ENCODE measurements at regions not wholly inside any gene's neighbourhood (a gene's known extent, or its start where the extent isn't known, plus 50 kb on each side); places are given as distances from the start of the nearest gene placed in this dataset.

- no peak for ATAC-seq
- Mint-ChIP-seq H3K27ac (no peak overlapping the region), H3K9me3 (peaks cover 0 to 11% (median 3%) of the 10 kb centered on the region in 9 donors), H3K36me3 (no peaks in the 10 kb centered on the region), H3K4me1 (no peaks in the 10 kb centered on the region), H3K4me3 (no peak overlapping the region), H3K27me3 (peaks cover 0 to 5% (median 0%) of the 10 kb centered on the region in 5 donors)
- POLR2A ChIA-PET: no interaction called here
- no peak for DNase-seq
Measured at GRCh38 chr10:9735731-9736130, 1281.9 kb upstream of the CELF2 start.

GRCh38 chr10:9743639-9744038 lies 1274.0 kb upstream of the CELF2 start:
- no peak for DNase-seq
- POLR2A ChIA-PET: no interaction called here
- no peak overlapping the region for H3K27ac Mint-ChIP-seq
- no peaks in the 10 kb centered on the region for H3K4me1 Mint-ChIP-seq
- H3K4me3 Mint-ChIP-seq: no peak overlapping the region
- peaks cover 0 to 5% (median 0%) of the 10 kb centered on the region in 3 donors for H3K36me3 Mint-ChIP-seq
- peaks cover 0 to 10% (median 5%) of the 10 kb centered on the region in 5 donors for H3K27me3 Mint-ChIP-seq
- H3K9me3 Mint-ChIP-seq: peaks cover 0 to 10% (median 6%) of the 10 kb centered on the region in 9 donors
- no peak for ATAC-seq

GRCh38 chr10:9745158-9745557 lies 1272.5 kb upstream of the CELF2 start:
- H3K27me3 Mint-ChIP-seq: peaks cover 0 to 10% (median 5%) of the 10 kb centered on the region in 5 donors
- no peak for DNase-seq
- no peak for ATAC-seq
- POLR2A ChIA-PET: no interaction called here
- H3K36me3 Mint-ChIP-seq: peaks cover 0 to 5% (median 0%) of the 10 kb centered on the region in 3 donors
- H3K4me1 Mint-ChIP-seq: no peaks in the 10 kb centered on the region
- H3K27ac Mint-ChIP-seq: peak overlapping the region in 1 of 10 donors; percentile 34
- H3K4me3 Mint-ChIP-seq: no peak overlapping the region
- peaks cover 0 to 10% (median 6%) of the 10 kb centered on the region in 9 donors for H3K9me3 Mint-ChIP-seq

GRCh38 chr10:9757176-9757575 lies 1260.5 kb upstream of the CELF2 start:
- no peak overlapping the region for H3K4me3 Mint-ChIP-seq
- DNase-seq: no peak
- H3K9me3 Mint-ChIP-seq: peaks cover 0 to 12% (median 0%) of the 10 kb centered on the region in 9 donors
- H3K27me3 Mint-ChIP-seq: peaks cover 0 to 7% (median 0%) of the 10 kb centered on the region in 5 donors
- H3K27ac Mint-ChIP-seq: no peak overlapping the region
- POLR2A ChIA-PET: no interaction called here
- H3K36me3 Mint-ChIP-seq: no peaks in the 10 kb centered on the region
- no peaks in the 10 kb centered on the region for H3K4me1 Mint-ChIP-seq
- no peak for ATAC-seq

- POLR2A ChIA-PET: no interaction called here
- Mint-ChIP-seq H3K27me3 (peaks cover 0 to 7% (median 0%) of the 10 kb centered on the region in 5 donors), H3K9me3 (peaks cover 0 to 12% (median 0%) of the 10 kb centered on the region in 9 donors), H3K27ac (no peak overlapping the region), H3K4me1 (no peaks in the 10 kb centered on the region), H3K36me3 (no peaks in the 10 kb centered on the region), H3K4me3 (no peak overlapping the region)
- DNase-seq (no peak), ATAC-seq (no peak)
Measured at GRCh38 chr10:9759596-9759995, 1258.1 kb upstream of the CELF2 start.

GRCh38 chr10:9762966-9763656 lies 1254.6 kb upstream of the CELF2 start:
- ATAC-seq: no peak
- H3K27me3 Mint-ChIP-seq: peaks cover 0 to 15% (median under 1%) of the 10 kb centered on the region in 5 donors
- no peaks in the 10 kb centered on the region for H3K4me1 Mint-ChIP-seq
- no peak overlapping the region for H3K27ac Mint-ChIP-seq
- peaks cover 0 to 3% (median 0%) of the 10 kb centered on the region in 3 donors for H3K36me3 Mint-ChIP-seq
- POLR2A ChIA-PET: no interaction called here
- no peak overlapping the region for H3K4me3 Mint-ChIP-seq
- H3K9me3 Mint-ChIP-seq: peaks cover 0 to 12% (median 0%) of the 10 kb centered on the region in 9 donors
- DNase-seq: no peak

GRCh38 chr10:9766762-9767161 lies 1250.9 kb upstream of the CELF2 start:
- H3K4me3 Mint-ChIP-seq: no peak overlapping the region
- POLR2A ChIA-PET: no interaction called here
- H3K27me3 Mint-ChIP-seq: peaks cover 0 to 18% (median 6%) of the 10 kb centered on the region in 5 donors
- no peak for ATAC-seq
- H3K27ac Mint-ChIP-seq: no peak overlapping the region
- no peaks in the 10 kb centered on the region for H3K4me1 Mint-ChIP-seq
- peaks cover 0 to 5% (median 1%) of the 10 kb centered on the region in 9 donors for H3K9me3 Mint-ChIP-seq
- peaks cover 0 to 6% (median 0%) of the 10 kb centered on the region in 3 donors for H3K36me3 Mint-ChIP-seq
- DNase-seq: no peak

GRCh38 chr10:9781666-9782065 lies 1236.0 kb upstream of the CELF2 start:
- no peak overlapping the region for H3K4me3 Mint-ChIP-seq
- ATAC-seq (no peak), DNase-seq (no peak)
- peaks cover 0 to 8% (median 0%) of the 10 kb centered on the region in 9 donors for H3K9me3 Mint-ChIP-seq
- no peak overlapping the region for H3K27ac Mint-ChIP-seq
- peaks cover 0 to 8% (median 0%) of the 10 kb centered on the region in 5 donors for H3K27me3 Mint-ChIP-seq
- H3K36me3 Mint-ChIP-seq: no peaks in the 10 kb centered on the region
- POLR2A ChIA-PET: no interaction called here
- H3K4me1 Mint-ChIP-seq: no peaks in the 10 kb centered on the region

- ATAC-seq (no peak), DNase-seq (no peak)
- no peaks in the 10 kb centered on the region for H3K4me1 Mint-ChIP-seq
- no peak overlapping the region for H3K27ac Mint-ChIP-seq
- no peak overlapping the region for H3K4me3 Mint-ChIP-seq
- no peaks in the 10 kb centered on the region for H3K36me3 Mint-ChIP-seq
- H3K27me3 Mint-ChIP-seq: peaks cover 0 to 8% (median 3%) of the 10 kb centered on the region in 5 donors
- H3K9me3 Mint-ChIP-seq: peaks cover 0 to 5% (median 0%) of the 10 kb centered on the region in 9 donors
- POLR2A ChIA-PET: no interaction called here
Measured at GRCh38 chr10:9786101-9786500, 1231.6 kb upstream of the CELF2 start.

GRCh38 chr10:9786576-9786975 lies 1231.1 kb upstream of the CELF2 start:
- ATAC-seq: no peak
- POLR2A ChIA-PET: no interaction called here
- no peak overlapping the region for H3K27ac Mint-ChIP-seq

GRCh38 chr10:9789996-9790395 lies 1227.7 kb upstream of the CELF2 start:
- POLR2A ChIA-PET: no interaction called here
- ATAC-seq (no peak), DNase-seq (no peak)
- H3K4me1 Mint-ChIP-seq: no peaks in the 10 kb centered on the region
- H3K9me3 Mint-ChIP-seq: no peaks in the 10 kb centered on the region
- H3K27me3 Mint-ChIP-seq: peaks cover 0 to 4% (median 3%) of the 10 kb centered on the region in 5 donors
- no peak overlapping the region for H3K27ac Mint-ChIP-seq
- H3K4me3 Mint-ChIP-seq: no peak overlapping the region
- H3K36me3 Mint-ChIP-seq: no peaks in the 10 kb centered on the region

More at GRCh38 chr10:9786576-9786975, 1231.1 kb upstream of the CELF2 start:
- Mint-ChIP-seq H3K4me1 (no peaks in the 10 kb centered on the region), H3K36me3 (no peaks in the 10 kb centered on the region), H3K9me3 (peaks cover 0 to 5% (median 0%) of the 10 kb centered on the region in 9 donors), H3K4me3 (no peak overlapping the region), H3K27me3 (peaks cover 0 to 8% (median 3%) of the 10 kb centered on the region in 5 donors)
- no peak for DNase-seq

GRCh38 chr10:9792181-9792580 lies 1225.5 kb upstream of the CELF2 start:
- POLR2A ChIA-PET: no interaction called here
- Mint-ChIP-seq H3K9me3 (no peaks in the 10 kb centered on the region), H3K36me3 (no peaks in the 10 kb centered on the region), H3K4me1 (no peaks in the 10 kb centered on the region), H3K4me3 (no peak overlapping the region), H3K27ac (no peak overlapping the region), H3K27me3 (peaks cover 0 to 4% (median 3%) of the 10 kb centered on the region in 5 donors)
- no peak for ATAC-seq
- DNase-seq: no peak

- POLR2A ChIA-PET: no interaction called here
- H3K27ac Mint-ChIP-seq: no peak overlapping the region
- DNase-seq (no peak), ATAC-seq (no peak)
- H3K4me3 Mint-ChIP-seq: no peak overlapping the region
- peaks cover 0 to 8% (median 0%) of the 10 kb centered on the region in 4 donors for H3K4me1 Mint-ChIP-seq
- H3K27me3 Mint-ChIP-seq: peaks cover 0 to 8% (median 2%) of the 10 kb centered on the region in 5 donors
- no peaks in the 10 kb centered on the region for H3K36me3 Mint-ChIP-seq
- no peaks in the 10 kb centered on the region for H3K9me3 Mint-ChIP-seq
Measured at GRCh38 chr10:9796564-9796963, 1221.1 kb upstream of the CELF2 start.

GRCh38 chr10:9800011-9800410 lies 1217.7 kb upstream of the CELF2 start:
- DNase-seq: no peak
- peak overlapping the region in 1 of 10 donors; percentile 18 for H3K27ac Mint-ChIP-seq
- POLR2A ChIA-PET: no interaction called here
- peaks cover 0 to 8% (median 0%) of the 10 kb centered on the region in 4 donors for H3K4me1 Mint-ChIP-seq
- ATAC-seq: no peak
- peaks cover 0 to 4% (median 0%) of the 10 kb centered on the region in 9 donors for H3K9me3 Mint-ChIP-seq
- peaks cover 0 to 13% (median 3%) of the 10 kb centered on the region in 5 donors for H3K27me3 Mint-ChIP-seq
- no peaks in the 10 kb centered on the region for H3K36me3 Mint-ChIP-seq
- no peak overlapping the region for H3K4me3 Mint-ChIP-seq

All from naive thymus-derived CD8-positive, alpha-beta T cell (primary cell).